ENCODE measurements at regions not wholly inside any gene's neighbourhood (a gene's known extent, or its start where the extent isn't known, plus 50 kb on each side); places are given as distances from the start of the nearest gene placed in this dataset.

DNA sequence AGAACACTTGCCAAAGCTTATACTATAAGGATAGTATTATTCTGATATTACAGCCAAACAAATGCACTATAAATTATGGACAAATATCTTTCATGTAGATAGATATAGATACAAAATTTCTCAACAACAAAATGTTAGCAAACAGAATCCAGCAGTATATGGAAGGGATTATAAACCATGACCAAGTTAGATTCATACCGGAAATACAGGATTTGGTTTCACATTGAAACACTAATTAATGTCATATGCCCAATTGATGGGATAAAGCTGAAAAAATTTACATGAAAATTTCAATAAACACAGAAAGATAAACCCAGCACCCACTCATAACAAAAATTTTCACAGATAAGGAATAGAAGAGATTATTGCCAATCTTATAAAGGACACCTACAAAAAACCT is 770.3 kb upstream of the SLC35B3 start:
- no peaks in the 10 kb centered on the region for H3K36me3 ChIP-seq (replicated peaks in 1 of 2; ENCODE audit: control insufficient read depth in 1 of 2, insufficient read depth in 2 of 2, low read length in 2 of 2)
- no peak overlapping the region for H3K4me2 ChIP-seq (ENCODE audit: low read depth, low read length)
- H3K4me3 ChIP-seq (replicated peaks in 1 of 3; ENCODE audit: insufficient read depth in 1 of 3, low read depth in 2 of 3, low read length in 3 of 3): no peak overlapping the region
- no peaks in the 10 kb centered on the region for H3K79me2 ChIP-seq (ENCODE audit: insufficient read depth, low read length)
- H2AFZ ChIP-seq (ENCODE audit: low read length): no peak overlapping the region
- H3K4me1 ChIP-seq (ENCODE audit: insufficient read depth, low read length): no peaks in the 10 kb centered on the region
- H3K27me3 ChIP-seq (ENCODE audit: control insufficient read depth in 1 of 2, insufficient read depth in 2 of 2, low read length in 2 of 2): no peaks in the 10 kb centered on the region
- ChIA-PET CTCF (ENCODE audit: low intra/inter-chr PET ratio, low total read pairs) (no interaction called here), POLR2A (no interaction called here)
- H3K9me3 ChIP-seq (ENCODE audit: low read length): peaks cover 77% of the 10 kb centered on the region
- H3K9ac ChIP-seq (ENCODE audit: insufficient read depth, low read depth, low read length): no peak overlapping the region
- no peaks in the 10 kb centered on the region for H4K20me1 ChIP-seq (ENCODE audit: insufficient read depth, low read length)
- H3K27ac ChIP-seq (ENCODE audit: extremely low read length, insufficient read depth, low read length): no peak overlapping the region
- 10% methylated on average over 1 of the region's 1 CpG for WGBS (ENCODE audit: low lambda C conversion rate)
- no TSS peak for BruUV-seq (replicated peaks)
- DNase-seq (ENCODE audit: low spot score) (no peak), FAIRE-seq (no peak), ATAC-seq (no peak)
- intact Hi-C loops (cut with micrococcal nuclease; ENCODE audit: unreplicated experiment) (no loop called here), in situ Hi-C loops (cut with HindIII; ENCODE audit: extremely low pct_ligation_motif_present, low pct_unique_long_range_greater_than_20kb) (no loop called here)
- TF ChIP-seq ZNF552 (CRISPR knock-in tag; IDR thresholded peaks at IDR 0.05; ENCODE audit: borderline replicate concordance) (no peak), NFYB (CRISPR knock-in tag; IDR thresholded peaks at IDR 0.05) (no peak), AGO1 (IDR thresholded peaks at IDR 0.05; ENCODE audit: low read depth, low read length, poor library complexity, severe bottlenecking) (no peak), ZNF7 (CRISPR knock-in tag; IDR thresholded peaks at IDR 0.05) (no peak), SAFB2 (CRISPR knock-in tag; IDR thresholded peaks at IDR 0.05; ENCODE audit: borderline replicate concordance, low read depth) (no peak), HOXA5 (CRISPR knock-in tag; IDR thresholded peaks at IDR 0.05) (no peak), AGO2 (optimal IDR thresholded peaks at IDR 0.05; ENCODE audit: low read depth, low read length) (no peak), DR1 (CRISPR knock-in tag; IDR thresholded peaks at IDR 0.05) (no peak), ZFAT (CRISPR knock-in tag; conservative IDR thresholded peaks at IDR 0.05) (no peak), ZNF333 (CRISPR knock-in tag; IDR thresholded peaks at IDR 0.05; ENCODE audit: borderline replicate concordance) (no peak), ZNF563 (CRISPR knock-in tag; IDR thresholded peaks at IDR 0.05) (no peak), KMT2A (CRISPR knock-in tag; IDR thresholded peaks at IDR 0.05) (no peak)
- TF ChIP-seq, protein P1, sequence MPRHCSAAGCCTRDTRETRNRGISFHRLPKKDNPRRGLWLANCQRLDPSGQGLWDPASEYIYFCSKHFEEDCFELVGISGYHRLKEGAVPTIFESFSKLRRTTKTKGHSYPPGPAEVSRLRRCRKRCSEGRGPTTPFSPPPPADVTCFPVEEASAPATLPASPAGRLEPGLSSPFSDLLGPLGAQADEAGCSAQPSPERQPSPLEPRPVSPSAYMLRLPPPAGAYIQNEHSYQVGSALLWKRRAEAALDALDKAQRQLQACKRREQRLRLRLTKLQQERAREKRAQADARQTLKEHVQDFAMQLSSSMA (CRISPR knock-in tag; IDR thresholded peaks at IDR 0.05): no peak
- TF ChIP-seq, protein P2, sequence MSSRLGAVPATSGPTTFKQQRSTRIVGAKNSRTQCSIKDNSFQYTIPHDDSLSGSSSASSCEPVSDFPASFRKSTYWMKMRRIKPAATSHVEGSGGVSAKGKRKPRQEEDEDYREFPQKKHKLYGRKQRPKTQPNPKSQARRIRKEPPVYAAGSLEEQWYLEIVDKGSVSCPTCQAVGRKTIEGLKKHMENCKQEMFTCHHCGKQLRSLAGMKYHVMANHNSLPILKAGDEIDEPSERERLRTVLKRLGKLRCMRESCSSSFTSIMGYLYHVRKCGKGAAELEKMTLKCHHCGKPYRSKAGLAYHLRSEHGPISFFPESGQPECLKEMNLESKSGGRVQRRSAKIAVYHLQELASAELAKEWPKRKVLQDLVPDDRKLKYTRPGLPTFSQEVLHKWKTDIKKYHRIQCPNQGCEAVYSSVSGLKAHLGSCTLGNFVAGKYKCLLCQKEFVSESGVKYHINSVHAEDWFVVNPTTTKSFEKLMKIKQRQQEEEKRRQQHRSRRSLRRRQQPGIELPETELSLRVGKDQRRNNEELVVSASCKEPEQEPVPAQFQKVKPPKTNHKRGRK (CRISPR knock-in tag; IDR thresholded peaks at IDR 0.05): no peak
- TF ChIP-seq, protein P3, sequence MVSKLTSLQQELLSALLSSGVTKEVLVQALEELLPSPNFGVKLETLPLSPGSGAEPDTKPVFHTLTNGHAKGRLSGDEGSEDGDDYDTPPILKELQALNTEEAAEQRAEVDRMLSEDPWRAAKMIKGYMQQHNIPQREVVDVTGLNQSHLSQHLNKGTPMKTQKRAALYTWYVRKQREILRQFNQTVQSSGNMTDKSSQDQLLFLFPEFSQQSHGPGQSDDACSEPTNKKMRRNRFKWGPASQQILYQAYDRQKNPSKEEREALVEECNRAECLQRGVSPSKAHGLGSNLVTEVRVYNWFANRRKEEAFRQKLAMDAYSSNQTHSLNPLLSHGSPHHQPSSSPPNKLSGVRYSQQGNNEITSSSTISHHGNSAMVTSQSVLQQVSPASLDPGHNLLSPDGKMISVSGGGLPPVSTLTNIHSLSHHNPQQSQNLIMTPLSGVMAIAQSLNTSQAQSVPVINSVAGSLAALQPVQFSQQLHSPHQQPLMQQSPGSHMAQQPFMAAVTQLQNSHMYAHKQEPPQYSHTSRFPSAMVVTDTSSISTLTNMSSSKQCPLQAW (CRISPR knock-in tag; IDR thresholded peaks at IDR 0.05): no peak
- TF ChIP-seq, protein P4, sequence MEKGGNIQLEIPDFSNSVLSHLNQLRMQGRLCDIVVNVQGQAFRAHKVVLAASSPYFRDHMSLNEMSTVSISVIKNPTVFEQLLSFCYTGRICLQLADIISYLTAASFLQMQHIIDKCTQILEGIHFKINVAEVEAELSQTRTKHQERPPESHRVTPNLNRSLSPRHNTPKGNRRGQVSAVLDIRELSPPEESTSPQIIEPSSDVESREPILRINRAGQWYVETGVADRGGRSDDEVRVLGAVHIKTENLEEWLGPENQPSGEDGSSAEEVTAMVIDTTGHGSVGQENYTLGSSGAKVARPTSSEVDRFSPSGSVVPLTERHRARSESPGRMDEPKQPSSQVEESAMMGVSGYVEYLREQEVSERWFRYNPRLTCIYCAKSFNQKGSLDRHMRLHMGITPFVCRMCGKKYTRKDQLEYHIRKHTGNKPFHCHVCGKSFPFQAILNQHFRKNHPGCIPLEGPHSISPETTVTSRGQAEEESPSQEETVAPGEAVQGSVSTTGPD (CRISPR knock-in tag; IDR thresholded peaks at IDR 0.05): no peak
- TF ChIP-seq, protein P5, sequence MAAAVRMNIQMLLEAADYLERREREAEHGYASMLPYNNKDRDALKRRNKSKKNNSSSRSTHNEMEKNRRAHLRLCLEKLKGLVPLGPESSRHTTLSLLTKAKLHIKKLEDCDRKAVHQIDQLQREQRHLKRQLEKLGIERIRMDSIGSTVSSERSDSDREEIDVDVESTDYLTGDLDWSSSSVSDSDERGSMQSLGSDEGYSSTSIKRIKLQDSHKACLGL (CRISPR knock-in tag; IDR thresholded peaks at IDR 0.05): no peak

Measured in HepG2 (cell line).